ENCODE measurements at regions not wholly inside any gene's neighbourhood (a gene's known extent, or its start where the extent isn't known, plus 50 kb on each side); places are given as distances from the start of the nearest gene placed in this dataset.

DNA sequence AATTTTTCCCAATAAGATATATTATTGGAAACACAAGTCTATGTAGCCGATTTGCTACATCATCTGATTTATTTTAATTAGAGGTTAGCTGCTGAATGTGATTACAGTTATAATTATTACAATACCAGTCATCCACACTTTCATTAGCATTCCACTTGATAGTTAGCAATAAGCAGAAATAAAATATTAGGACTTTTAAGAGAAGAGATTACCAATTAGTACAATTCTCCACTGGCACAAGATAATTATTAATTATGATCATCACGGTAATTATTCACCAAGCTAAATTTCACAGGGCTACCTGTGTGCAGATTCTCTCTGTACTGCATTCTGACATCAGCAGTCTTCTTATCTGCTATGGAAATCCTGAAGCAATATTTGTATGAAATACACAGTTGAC lies 474.7 kb downstream of the TLE4 start:
- CTCF ChIA-PET: no interaction called here
- no peak overlapping the region for H3K27ac ChIP-seq
- POLR2A ChIA-PET (ENCODE audit: low non-redundant PET): no interaction called here

DNA sequence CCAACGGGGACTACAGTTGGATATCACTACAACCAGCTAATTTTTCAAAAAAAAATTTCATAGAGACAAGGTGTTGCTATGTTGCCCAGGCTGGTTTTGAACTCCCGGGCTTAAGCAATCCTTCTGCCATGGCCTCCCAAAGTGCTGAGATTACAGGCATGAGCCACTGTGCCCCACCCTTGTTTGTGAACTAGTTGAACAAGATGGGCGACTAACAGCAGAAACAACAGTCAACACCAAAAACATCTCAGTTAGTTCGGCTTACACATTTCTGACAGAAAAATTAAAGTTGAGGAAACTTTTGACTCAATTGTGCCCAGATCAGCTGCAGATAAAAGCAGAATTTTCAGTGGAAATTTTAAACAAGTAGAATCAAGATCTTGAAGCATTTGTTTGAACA lies 470.1 kb downstream of the TLE4 start:
- CTCF ChIA-PET: no interaction called here
- no peak for DNase-seq (ENCODE audit: low spot score)
- H3K27ac ChIP-seq: no peak overlapping the region
- TF ChIP-seq, protein P1, sequence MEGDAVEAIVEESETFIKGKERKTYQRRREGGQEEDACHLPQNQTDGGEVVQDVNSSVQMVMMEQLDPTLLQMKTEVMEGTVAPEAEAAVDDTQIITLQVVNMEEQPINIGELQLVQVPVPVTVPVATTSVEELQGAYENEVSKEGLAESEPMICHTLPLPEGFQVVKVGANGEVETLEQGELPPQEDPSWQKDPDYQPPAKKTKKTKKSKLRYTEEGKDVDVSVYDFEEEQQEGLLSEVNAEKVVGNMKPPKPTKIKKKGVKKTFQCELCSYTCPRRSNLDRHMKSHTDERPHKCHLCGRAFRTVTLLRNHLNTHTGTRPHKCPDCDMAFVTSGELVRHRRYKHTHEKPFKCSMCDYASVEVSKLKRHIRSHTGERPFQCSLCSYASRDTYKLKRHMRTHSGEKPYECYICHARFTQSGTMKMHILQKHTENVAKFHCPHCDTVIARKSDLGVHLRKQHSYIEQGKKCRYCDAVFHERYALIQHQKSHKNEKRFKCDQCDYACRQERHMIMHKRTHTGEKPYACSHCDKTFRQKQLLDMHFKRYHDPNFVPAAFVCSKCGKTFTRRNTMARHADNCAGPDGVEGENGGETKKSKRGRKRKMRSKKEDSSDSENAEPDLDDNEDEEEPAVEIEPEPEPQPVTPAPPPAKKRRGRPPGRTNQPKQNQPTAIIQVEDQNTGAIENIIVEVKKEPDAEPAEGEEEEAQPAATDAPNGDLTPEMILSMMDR (conservative IDR thresholded peaks at IDR 0.05; ENCODE audit: low read depth): no peak
- POLR2A ChIA-PET (ENCODE audit: low non-redundant PET): no interaction called here

More for the DNA sequence above, 474.7 kb downstream of the TLE4 start:
- no peak for DNase-seq (ENCODE audit: low spot score)
- TF ChIP-seq, protein P1 (conservative IDR thresholded peaks at IDR 0.05; ENCODE audit: low read depth): no peak

DNA sequence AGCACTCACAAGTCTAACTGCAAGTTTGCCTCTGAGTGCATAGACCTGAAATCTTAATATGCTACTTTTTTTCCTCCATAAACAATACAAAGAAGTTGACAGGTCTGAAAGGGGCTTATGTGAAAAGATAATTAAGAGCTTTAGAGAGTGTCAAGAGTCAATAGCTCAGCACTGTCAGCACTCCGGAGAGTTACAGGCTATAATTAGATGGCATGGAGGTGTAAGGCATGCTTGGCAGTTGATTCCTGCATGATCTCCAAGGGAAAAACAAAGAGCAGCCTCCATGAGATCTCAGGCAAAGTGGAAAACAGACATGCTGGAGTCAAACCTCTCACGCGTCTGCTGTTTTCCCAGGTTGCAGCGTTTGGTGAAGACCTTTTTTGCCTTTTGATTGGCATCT lies 468.7 kb downstream of the TLE4 start:
- H3K27ac ChIP-seq: no peak overlapping the region
- ChIA-PET POLR2A (ENCODE audit: low non-redundant PET) (no interaction called here), CTCF (no interaction called here)
- TF ChIP-seq, protein P1 (conservative IDR thresholded peaks at IDR 0.05; ENCODE audit: low read depth): no peak
- DNase-seq (ENCODE audit: low spot score): no peak

DNA sequence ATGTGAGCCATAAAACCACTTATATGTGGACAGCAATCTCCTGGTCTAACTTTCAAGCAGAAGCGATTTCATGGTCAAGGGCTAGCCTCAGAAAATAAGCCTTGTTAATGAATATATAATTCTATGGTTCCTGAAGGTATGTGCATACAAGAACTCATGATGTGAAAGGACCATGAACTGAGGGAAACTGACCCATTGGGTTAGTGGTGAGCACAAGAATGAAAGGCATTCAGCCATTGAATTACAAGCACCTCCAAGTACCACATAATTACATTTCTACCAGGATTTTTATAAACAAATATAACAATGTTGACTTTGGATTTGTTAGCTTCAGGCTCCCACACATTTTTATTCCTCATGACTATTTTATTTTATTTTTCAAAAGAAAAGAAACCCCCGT lies 459.0 kb downstream of the TLE4 start:
- CTCF ChIA-PET: no interaction called here
- POLR2A ChIA-PET (ENCODE audit: low non-redundant PET): no interaction called here
- H3K27ac ChIP-seq: no peak overlapping the region
- TF ChIP-seq, protein P1 (conservative IDR thresholded peaks at IDR 0.05; ENCODE audit: low read depth): no peak
- DNase-seq (ENCODE audit: low spot score): no peak

DNA sequence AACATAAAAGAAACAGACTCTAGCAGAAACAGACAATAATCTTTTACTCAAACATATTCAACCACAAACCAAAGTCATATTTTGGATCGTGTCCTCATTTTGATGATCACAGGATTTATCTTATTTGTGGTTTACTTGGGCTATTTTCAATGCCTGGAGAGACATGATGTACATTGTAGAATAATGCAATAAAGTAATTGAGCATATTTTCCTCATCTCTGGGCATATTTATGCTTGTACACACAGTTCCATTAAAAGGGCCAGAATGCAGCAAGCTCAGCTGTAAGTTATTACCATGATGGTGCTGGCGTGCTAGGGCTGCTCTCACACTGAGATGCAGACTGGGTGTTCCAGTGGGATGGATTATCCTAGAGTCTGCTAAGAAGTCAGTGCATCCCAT lies 456.7 kb downstream of the TLE4 start:
- CTCF ChIA-PET: no interaction called here
- DNase-seq (ENCODE audit: low spot score): no peak
- POLR2A ChIA-PET (ENCODE audit: low non-redundant PET): no interaction called here
- TF ChIP-seq, protein P1 (conservative IDR thresholded peaks at IDR 0.05; ENCODE audit: low read depth): no peak
- H3K27ac ChIP-seq: no peak overlapping the region

DNA sequence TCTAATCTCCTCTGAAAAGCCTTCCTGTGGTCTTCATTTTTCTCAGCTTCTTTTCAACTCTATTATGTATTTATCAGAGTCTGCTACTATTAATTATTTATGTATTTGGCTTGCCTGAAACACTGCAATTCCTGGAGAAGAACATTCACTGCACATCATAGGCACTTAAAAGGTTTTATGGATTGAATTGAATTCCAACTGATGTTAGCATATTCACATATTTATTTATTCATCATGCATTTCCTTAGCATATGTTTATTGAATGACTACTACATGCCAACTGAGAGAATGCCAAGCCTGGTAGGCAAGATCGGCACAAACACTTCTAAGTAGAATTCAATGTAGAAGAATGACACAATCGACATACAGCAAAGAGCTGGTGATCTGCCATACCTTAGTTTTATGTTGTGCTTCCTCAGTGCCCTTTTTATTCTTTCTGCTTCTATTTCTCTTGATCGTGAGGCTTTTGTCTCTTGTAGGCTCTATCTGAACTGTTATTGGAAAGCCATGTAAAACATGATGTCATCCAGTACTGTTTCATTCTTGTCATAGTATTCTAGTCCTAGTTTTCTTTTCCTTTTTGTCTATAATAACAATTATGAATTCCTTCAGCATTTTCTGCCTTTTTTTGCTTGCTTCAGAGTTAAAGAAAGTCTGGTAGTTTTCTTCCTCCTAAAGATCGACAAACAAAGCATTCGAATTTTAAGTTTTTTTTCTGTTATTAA lies 454.2 kb downstream of the TLE4 start:
- ChIA-PET POLR2A (ENCODE audit: low non-redundant PET) (no interaction called here), CTCF (no interaction called here)
- no peak overlapping the region for H3K27ac ChIP-seq
- DNase-seq (ENCODE audit: low spot score): no peak
- TF ChIP-seq, protein P1 (conservative IDR thresholded peaks at IDR 0.05; ENCODE audit: low read depth): no peak
